ENCODE measurements at regions not wholly inside any gene's neighbourhood (a gene's known extent, or its start where the extent isn't known, plus 50 kb on each side); places are given as distances from the start of the nearest gene placed in this dataset.

DNA sequence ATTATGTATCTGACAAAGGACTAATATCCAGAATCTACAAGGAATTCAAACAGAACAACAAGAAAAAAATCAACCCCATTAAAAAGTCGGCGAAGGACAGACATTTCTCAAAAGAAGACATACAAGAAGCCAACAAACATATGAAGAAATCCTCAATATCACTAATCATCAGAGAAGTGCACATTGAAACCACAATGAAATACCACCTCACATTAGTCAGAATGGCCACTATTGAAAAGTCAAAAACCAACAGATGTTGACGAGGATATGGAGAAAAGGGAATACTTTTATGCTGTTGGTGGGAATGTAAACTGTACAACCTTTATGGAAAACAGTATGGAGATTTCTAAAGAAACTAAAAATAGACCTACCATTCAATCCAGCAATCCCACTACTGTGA lies 233.1 kb upstream of the PLSCR5 start:
- H3K4me1 ChIP-seq: no peaks in the 10 kb centered on the region
- no peaks in the 10 kb centered on the region for H3K27me3 ChIP-seq
- H3K27ac ChIP-seq: no peak overlapping the region
- TF ChIP-seq POLR2AphosphoS5 (IDR thresholded peaks at IDR 0.05) (no peak), POLR2A (IDR thresholded peaks at IDR 0.05) (no peak), EP300 (IDR thresholded peaks at IDR 0.05; ENCODE audit: low read depth) (no peak)
- TF ChIP-seq, protein P1, sequence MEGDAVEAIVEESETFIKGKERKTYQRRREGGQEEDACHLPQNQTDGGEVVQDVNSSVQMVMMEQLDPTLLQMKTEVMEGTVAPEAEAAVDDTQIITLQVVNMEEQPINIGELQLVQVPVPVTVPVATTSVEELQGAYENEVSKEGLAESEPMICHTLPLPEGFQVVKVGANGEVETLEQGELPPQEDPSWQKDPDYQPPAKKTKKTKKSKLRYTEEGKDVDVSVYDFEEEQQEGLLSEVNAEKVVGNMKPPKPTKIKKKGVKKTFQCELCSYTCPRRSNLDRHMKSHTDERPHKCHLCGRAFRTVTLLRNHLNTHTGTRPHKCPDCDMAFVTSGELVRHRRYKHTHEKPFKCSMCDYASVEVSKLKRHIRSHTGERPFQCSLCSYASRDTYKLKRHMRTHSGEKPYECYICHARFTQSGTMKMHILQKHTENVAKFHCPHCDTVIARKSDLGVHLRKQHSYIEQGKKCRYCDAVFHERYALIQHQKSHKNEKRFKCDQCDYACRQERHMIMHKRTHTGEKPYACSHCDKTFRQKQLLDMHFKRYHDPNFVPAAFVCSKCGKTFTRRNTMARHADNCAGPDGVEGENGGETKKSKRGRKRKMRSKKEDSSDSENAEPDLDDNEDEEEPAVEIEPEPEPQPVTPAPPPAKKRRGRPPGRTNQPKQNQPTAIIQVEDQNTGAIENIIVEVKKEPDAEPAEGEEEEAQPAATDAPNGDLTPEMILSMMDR (IDR thresholded peaks at IDR 0.05): no peak
- DNase-seq: no peak
- H3K36me3 ChIP-seq: no peaks in the 10 kb centered on the region
- no peak overlapping the region for H3K4me3 ChIP-seq
- 85 to 100% methylated on average over 2 to 3 of the region's 3 CpGs for WGBS, 2 donors (ENCODE audit: low coverage in 1 of 2)
- in situ Hi-C loops (cut with MboI; ENCODE audit: low pct_ligation_motif_present in 1 of 4, low pct_unique_long_range_greater_than_20kb in 1 of 4, low sequenced_read_pairs in 3 of 4): no loop called here
- intact Hi-C loops (cut with DNase I; ENCODE audit: low total_unique reads): no loop called here
- H3K9me3 ChIP-seq: no peaks in the 10 kb centered on the region

DNA sequence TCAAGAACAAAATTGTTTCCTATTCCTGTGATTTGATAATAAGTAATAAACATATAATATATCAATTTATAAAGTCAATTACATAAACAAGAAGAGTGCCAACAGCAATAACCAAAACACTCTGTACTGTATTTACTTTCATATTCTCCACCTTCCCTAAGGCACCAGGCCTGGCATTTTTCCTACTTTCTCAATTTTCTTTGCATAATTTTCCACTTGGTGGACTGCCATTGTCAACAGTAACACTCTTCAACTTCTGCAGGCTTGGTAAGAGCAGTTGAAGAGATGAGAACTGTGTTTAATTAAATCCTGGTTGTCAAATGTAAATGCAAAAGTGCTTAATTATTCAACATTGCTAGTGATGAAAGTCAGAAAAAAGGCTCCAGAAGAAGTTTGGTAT lies 229.8 kb upstream of the PLSCR5 start:
- H3K27ac ChIP-seq: no peak overlapping the region
- in situ Hi-C loops (cut with MboI; ENCODE audit: low pct_ligation_motif_present in 1 of 4, low pct_unique_long_range_greater_than_20kb in 1 of 4, low sequenced_read_pairs in 3 of 4) (no loop called here), intact Hi-C loops (cut with DNase I; ENCODE audit: low total_unique reads) (no loop called here)
- no peak for DNase-seq
- no peaks in the 10 kb centered on the region for H3K9me3 ChIP-seq
- no peak overlapping the region for H3K4me3 ChIP-seq
- H3K4me1 ChIP-seq: no peaks in the 10 kb centered on the region
- TF ChIP-seq, protein P1 (IDR thresholded peaks at IDR 0.05): no peak
- TF ChIP-seq POLR2A (IDR thresholded peaks at IDR 0.05) (no peak), EP300 (IDR thresholded peaks at IDR 0.05; ENCODE audit: low read depth) (no peak), POLR2AphosphoS5 (IDR thresholded peaks at IDR 0.05) (no peak)
- H3K27me3 ChIP-seq: no peaks in the 10 kb centered on the region
- H3K36me3 ChIP-seq: no peaks in the 10 kb centered on the region

DNA sequence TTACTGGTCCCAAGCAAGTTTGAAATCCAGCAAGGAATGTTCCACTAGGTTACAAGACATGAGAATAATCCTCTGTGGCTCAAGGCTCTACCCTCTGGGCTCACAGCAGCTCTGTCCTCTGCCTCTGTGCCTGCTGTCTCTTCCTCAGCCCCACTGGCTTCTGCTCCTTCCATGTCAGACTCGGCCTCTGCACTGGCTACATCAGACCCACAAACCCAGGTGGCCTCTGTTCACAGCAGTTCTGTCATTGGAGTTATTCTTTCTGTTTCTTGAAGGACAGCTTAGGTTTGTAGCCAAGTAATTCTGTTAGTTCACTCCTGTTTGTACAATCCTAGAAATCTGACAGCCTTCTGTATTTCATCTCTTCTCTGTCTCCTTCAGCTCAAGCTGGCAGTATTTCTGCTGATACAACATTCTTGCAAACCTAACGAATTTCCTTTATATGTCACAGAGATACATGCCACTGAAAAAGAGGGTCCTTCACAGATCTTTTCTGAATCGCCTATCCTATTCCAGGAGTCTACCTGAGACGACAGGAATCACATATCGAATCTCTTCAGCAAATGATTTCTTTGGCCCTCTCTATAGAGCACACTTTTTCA lies 227.8 kb upstream of the PLSCR5 start:
- DNase-seq: no peak
- no peak for TF ChIP-seq EP300 (IDR thresholded peaks at IDR 0.05; ENCODE audit: low read depth)
- TF ChIP-seq POLR2AphosphoS5 (IDR thresholded peaks at IDR 0.05): no peak
- TF ChIP-seq, protein P1 (IDR thresholded peaks at IDR 0.05): no peak
- no peak for TF ChIP-seq POLR2A (IDR thresholded peaks at IDR 0.05)

DNA sequence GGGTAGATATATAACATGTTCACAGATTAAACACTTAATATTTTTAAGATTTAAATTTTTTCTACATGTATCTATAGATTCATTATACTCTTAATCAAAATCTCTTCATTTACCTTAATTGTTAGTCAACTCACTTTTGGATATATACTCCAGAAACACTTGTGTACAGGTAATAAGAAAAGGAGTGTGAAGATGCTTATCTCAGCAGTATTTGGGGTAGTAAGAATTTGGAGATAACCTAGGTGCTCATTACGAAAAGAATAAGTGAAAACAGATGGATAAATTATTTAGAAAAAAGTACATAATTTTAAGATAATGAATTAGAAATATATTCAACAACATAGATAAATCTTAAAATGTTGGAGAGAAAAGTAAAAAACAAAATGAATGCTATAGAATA lies 226.5 kb upstream of the PLSCR5 start:
- DNase-seq: no peak
- 71 to 82% methylated on average over 1 of the region's 1 CpG for WGBS, 2 donors (ENCODE audit: low coverage in 1 of 2)
- intact Hi-C loops (cut with DNase I; ENCODE audit: low total_unique reads): no loop called here
- Histone ChIP-seq H3K4me1 (no peaks in the 10 kb centered on the region), H3K4me3 (no peak overlapping the region), H3K27ac (no peak overlapping the region), H3K27me3 (no peaks in the 10 kb centered on the region), H3K36me3 (no peaks in the 10 kb centered on the region), H3K9me3 (no peaks in the 10 kb centered on the region)
- in situ Hi-C loops (cut with MboI; ENCODE audit: low pct_ligation_motif_present in 1 of 4, low pct_unique_long_range_greater_than_20kb in 1 of 4, low sequenced_read_pairs in 3 of 4): no loop called here
- TF ChIP-seq, protein P1 (IDR thresholded peaks at IDR 0.05): no peak
- TF ChIP-seq POLR2A (IDR thresholded peaks at IDR 0.05): no peak
- TF ChIP-seq EP300 (IDR thresholded peaks at IDR 0.05; ENCODE audit: low read depth): no peak
- TF ChIP-seq POLR2AphosphoS5 (IDR thresholded peaks at IDR 0.05): no peak

More for the DNA sequence above, 227.8 kb upstream of the PLSCR5 start:
- H3K4me1 ChIP-seq: no peaks in the 10 kb centered on the region
- H3K27me3 ChIP-seq: no peaks in the 10 kb centered on the region
- intact Hi-C loops (cut with DNase I; ENCODE audit: low total_unique reads) (no loop called here), in situ Hi-C loops (cut with MboI; ENCODE audit: low pct_ligation_motif_present in 1 of 4, low pct_unique_long_range_greater_than_20kb in 1 of 4, low sequenced_read_pairs in 3 of 4) (no loop called here)
- 40 to 74% methylated on average over 1 to 5 of the region's 5 CpGs for WGBS, 2 donors (ENCODE audit: low coverage in 1 of 2)
- no peak overlapping the region for H3K27ac ChIP-seq
- no peak overlapping the region for H3K4me3 ChIP-seq
- H3K36me3 ChIP-seq: no peaks in the 10 kb centered on the region
- H3K9me3 ChIP-seq: no peaks in the 10 kb centered on the region
